ENCODE measurements at regions not wholly inside any gene's neighbourhood (a gene's known extent, or its start where the extent isn't known, plus 50 kb on each side); places are given as distances from the start of the nearest gene placed in this dataset.
A peak's percentile ranks its signal among the peaks of the same experiment; 100 is the strongest.

GRCh38 chr7:25852211-25852938 lies 299.6 kb upstream of the NFE2L3 start:
- ATAC-seq = no peak

DNA sequence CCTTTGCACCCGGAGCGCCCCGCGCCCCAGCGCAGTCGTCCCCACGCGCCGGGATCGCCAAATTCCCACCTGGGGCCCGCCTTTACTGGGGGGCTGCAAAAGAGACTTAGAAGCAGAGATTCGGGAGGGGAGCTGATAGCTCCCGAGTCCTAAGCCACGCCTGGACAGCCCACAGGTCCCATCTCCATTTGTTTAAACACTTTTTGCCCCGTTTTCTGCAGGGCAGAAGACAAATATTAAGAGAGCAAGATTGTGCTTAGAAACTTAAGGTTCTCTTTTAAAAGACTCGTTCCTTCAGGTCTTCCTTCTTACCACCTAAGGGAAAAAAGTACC lies 299.1 kb upstream of the NFE2L3 start:
- Histone ChIP-seq H3K9me3 (no peaks in the 10 kb centered on the region), H3K36me3 (no peaks in the 10 kb centered on the region), H3K27ac (peak overlapping the region; percentile 37 to 94 (median 83)), H3K27me3 (peaks cover 59% of the 10 kb centered on the region), H3K4me3 (peak overlapping the region in 1 of 2 donors; percentile 38), H3K4me1 (peaks cover 15 to 92% (median 21%) of the 10 kb centered on the region in 3 donors)
- TF ChIP-seq, protein P1, sequence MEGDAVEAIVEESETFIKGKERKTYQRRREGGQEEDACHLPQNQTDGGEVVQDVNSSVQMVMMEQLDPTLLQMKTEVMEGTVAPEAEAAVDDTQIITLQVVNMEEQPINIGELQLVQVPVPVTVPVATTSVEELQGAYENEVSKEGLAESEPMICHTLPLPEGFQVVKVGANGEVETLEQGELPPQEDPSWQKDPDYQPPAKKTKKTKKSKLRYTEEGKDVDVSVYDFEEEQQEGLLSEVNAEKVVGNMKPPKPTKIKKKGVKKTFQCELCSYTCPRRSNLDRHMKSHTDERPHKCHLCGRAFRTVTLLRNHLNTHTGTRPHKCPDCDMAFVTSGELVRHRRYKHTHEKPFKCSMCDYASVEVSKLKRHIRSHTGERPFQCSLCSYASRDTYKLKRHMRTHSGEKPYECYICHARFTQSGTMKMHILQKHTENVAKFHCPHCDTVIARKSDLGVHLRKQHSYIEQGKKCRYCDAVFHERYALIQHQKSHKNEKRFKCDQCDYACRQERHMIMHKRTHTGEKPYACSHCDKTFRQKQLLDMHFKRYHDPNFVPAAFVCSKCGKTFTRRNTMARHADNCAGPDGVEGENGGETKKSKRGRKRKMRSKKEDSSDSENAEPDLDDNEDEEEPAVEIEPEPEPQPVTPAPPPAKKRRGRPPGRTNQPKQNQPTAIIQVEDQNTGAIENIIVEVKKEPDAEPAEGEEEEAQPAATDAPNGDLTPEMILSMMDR (IDR thresholded peaks at IDR 0.05) = no peak
- TF ChIP-seq POLR2AphosphoS5 (IDR thresholded peaks at IDR 0.05) (no peak), EP300 (IDR thresholded peaks at IDR 0.05) (no peak), POLR2A (IDR thresholded peaks at IDR 0.05) (no peak)
- 60% methylated on average over 5 of the region's 16 CpGs; no CpG with 5 or more reads in 1 of the 2 donors for WGBS, 2 donors (ENCODE audit: low coverage in 1 of 2)
- ATAC-seq = no peak

More at GRCh38 chr7:25852211-25852938, 299.6 kb upstream of the NFE2L3 start:
- TF ChIP-seq POLR2AphosphoS5 (IDR thresholded peaks at IDR 0.05) (no peak), POLR2A (IDR thresholded peaks at IDR 0.05) (no peak), EP300 (IDR thresholded peaks at IDR 0.05) (no peak)
- TF ChIP-seq, protein P1 (IDR thresholded peaks at IDR 0.05) = no peak
- H3K4me3 ChIP-seq = peak overlapping the region in 1 of 2 donors; percentile 38
- H3K27me3 ChIP-seq = peaks cover 54% of the 10 kb centered on the region
- peak overlapping the region; percentile 37 to 94 (median 83) for H3K27ac ChIP-seq
- peaks cover 20 to 94% (median 26%) of the 10 kb centered on the region in 3 donors for H3K4me1 ChIP-seq
- H3K9me3 ChIP-seq = no peaks in the 10 kb centered on the region
- no peaks in the 10 kb centered on the region for H3K36me3 ChIP-seq
- WGBS, 2 donors (ENCODE audit: low coverage in 1 of 2) = 17 to 32% methylated on average over 1 to 5 of the region's 70 CpGs

DNA sequence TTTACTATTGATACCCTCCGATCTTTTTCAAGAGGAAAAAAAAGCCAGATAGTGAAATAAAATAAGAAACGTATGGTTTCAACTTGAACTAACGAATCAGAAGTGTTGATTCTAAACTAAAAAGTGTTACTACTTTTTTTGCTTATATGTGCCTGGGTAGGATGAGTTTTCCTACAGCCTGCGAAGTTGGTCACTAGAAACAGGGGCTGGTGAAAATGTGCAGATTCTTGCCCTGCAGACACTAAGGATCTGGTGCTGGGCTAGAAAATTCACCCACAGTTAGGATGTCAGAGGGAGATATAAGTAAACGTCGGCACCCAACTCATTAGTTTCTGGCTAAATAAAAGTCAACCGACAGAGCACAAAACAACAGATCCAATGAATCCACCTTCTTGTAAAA lies 298.7 kb upstream of the NFE2L3 start:
- Histone ChIP-seq H3K36me3 (no peaks in the 10 kb centered on the region), H3K4me3 (no peak overlapping the region), H3K4me1 (peaks cover 11 to 88% (median 17%) of the 10 kb centered on the region in 3 donors), H3K27me3 (peaks cover 63% of the 10 kb centered on the region), H3K27ac (peak overlapping the region in 3 of 4 donors; percentile 55 to 94 (median 86)), H3K9me3 (no peaks in the 10 kb centered on the region)
- 63 to 75% methylated on average over 4 to 7 of the region's 7 CpGs for WGBS, 2 donors (ENCODE audit: low coverage in 1 of 2)
- TF ChIP-seq POLR2A (IDR thresholded peaks at IDR 0.05) (no peak), EP300 (IDR thresholded peaks at IDR 0.05) (no peak), POLR2AphosphoS5 (IDR thresholded peaks at IDR 0.05) (no peak)
- TF ChIP-seq, protein P1 (IDR thresholded peaks at IDR 0.05) = no peak
- no peak for ATAC-seq

GRCh38 chr7:25854059-25854458 lies 297.9 kb upstream of the NFE2L3 start:
- Histone ChIP-seq H3K4me3 (no peak overlapping the region), H3K4me1 (peaks cover 10 to 81% (median 16%) of the 10 kb centered on the region in 3 donors), H3K36me3 (no peaks in the 10 kb centered on the region), H3K27ac (peak overlapping the region; percentile 20 to 94 (median 70)), H3K9me3 (peaks cover 0 to 3% (median 0%) of the 10 kb centered on the region in 3 donors), H3K27me3 (peaks cover 71% of the 10 kb centered on the region)
- TF ChIP-seq, protein P1 (IDR thresholded peaks at IDR 0.05) = no peak
- TF ChIP-seq POLR2A (IDR thresholded peaks at IDR 0.05) (no peak), POLR2AphosphoS5 (IDR thresholded peaks at IDR 0.05) (no peak), EP300 (IDR thresholded peaks at IDR 0.05) (no peak)
- 31 to 61% methylated on average over 4 to 14 of the region's 14 CpGs for WGBS, 2 donors (ENCODE audit: low coverage in 1 of 2)
- no peak for ATAC-seq

All from gastroesophageal sphincter (tissue), 4 donors.